ENCODE measurements at regions not wholly inside any gene's neighbourhood (a gene's known extent, or its start where the extent isn't known, plus 50 kb on each side); places are given as distances from the start of the nearest gene placed in this dataset.

GRCh38 chrX:20388594-20388993 lies 121.9 kb upstream of the RPS6KA3 start:
- no peaks in the 10 kb centered on the region for H3K79me2 ChIP-seq (ENCODE audit: insufficient read depth, low read length)
- TF ChIP-seq EZH2phosphoT487 (IDR thresholded peaks at IDR 0.05; ENCODE audit: borderline replicate concordance) (no peak), CTCF (conservative IDR thresholded peaks at IDR 0.05; ENCODE audit: low read length) (no peak)
- no peaks in the 10 kb centered on the region for H3F3A ChIP-seq (ENCODE audit: low read depth)
- no peak overlapping the region for H3K4me2 ChIP-seq (ENCODE audit: low read depth, low read length, poor library complexity, severe bottlenecking)
- no peaks in the 10 kb centered on the region for H3K36me3 ChIP-seq (ENCODE audit: insufficient read depth, low read length)
- H3K27me3 ChIP-seq (ENCODE audit: insufficient read depth, low read length, poor library complexity, severe bottlenecking) = no peaks in the 10 kb centered on the region
- no peak overlapping the region for H3K9ac ChIP-seq (ENCODE audit: low read depth, low read length, poor library complexity, severe bottlenecking)
- no peaks in the 10 kb centered on the region for H4K20me1 ChIP-seq (ENCODE audit: insufficient read depth, low read length, poor library complexity, severe bottlenecking)
- H3K9me2 ChIP-seq (replicated peaks; ENCODE audit: low read depth, low read length) = no peaks in the 10 kb centered on the region
- H2AFZ ChIP-seq (ENCODE audit: low read length) = no peak overlapping the region
- H3K4me3 ChIP-seq (ENCODE audit: low read length, poor library complexity, severe bottlenecking) = no peak overlapping the region
- no peaks in the 10 kb centered on the region for H3K9me3 ChIP-seq (ENCODE audit: insufficient read depth, low read depth, low read length)
- no peaks in the 10 kb centered on the region for H3K4me1 ChIP-seq (ENCODE audit: insufficient read depth, low read length, poor library complexity, severe bottlenecking)

- Histone ChIP-seq H3K4me2 (ENCODE audit: low read depth, low read length, poor library complexity, severe bottlenecking) (no peak overlapping the region), H3K9me2 (replicated peaks; ENCODE audit: low read depth, low read length) (no peaks in the 10 kb centered on the region)
- no peak for TF ChIP-seq EZH2phosphoT487 (IDR thresholded peaks at IDR 0.05; ENCODE audit: borderline replicate concordance)
- no peak for TF ChIP-seq CTCF (conservative IDR thresholded peaks at IDR 0.05; ENCODE audit: low read length)
These were observed 116.8 kb upstream of the RPS6KA3 start for GRCh38 chrX:20383477-20383876.

GRCh38 chrX:20382518-20383297 lies 116.0 kb upstream of the RPS6KA3 start:
- TF ChIP-seq CTCF (conservative IDR thresholded peaks at IDR 0.05; ENCODE audit: low read length) = no peak
- TF ChIP-seq EZH2phosphoT487 (IDR thresholded peaks at IDR 0.05; ENCODE audit: borderline replicate concordance) = no peak
- 0 out of 2 replicates have a peak overlapping the region, but pooled peaks have one; percentile 23 for H2AFZ ChIP-seq (ENCODE audit: low read length)

More at GRCh38 chrX:20383477-20383876, 116.8 kb upstream of the RPS6KA3 start:
- Histone ChIP-seq H3K27me3 (ENCODE audit: insufficient read depth, low read length, poor library complexity, severe bottlenecking) (no peaks in the 10 kb centered on the region), H3K9me3 (ENCODE audit: insufficient read depth, low read depth, low read length) (no peaks in the 10 kb centered on the region), H3K9ac (ENCODE audit: low read depth, low read length, poor library complexity, severe bottlenecking) (no peak overlapping the region), H2AFZ (ENCODE audit: low read length) (0 out of 2 replicates have a peak overlapping the region, but pooled peaks have one; percentile 23), H3K4me3 (ENCODE audit: low read length, poor library complexity, severe bottlenecking) (no peak overlapping the region), H3K4me1 (ENCODE audit: insufficient read depth, low read length, poor library complexity, severe bottlenecking) (no peaks in the 10 kb centered on the region), H3K79me2 (ENCODE audit: insufficient read depth, low read length) (no peaks in the 10 kb centered on the region), H3F3A (ENCODE audit: low read depth) (no peaks in the 10 kb centered on the region), H3K36me3 (ENCODE audit: insufficient read depth, low read length) (no peaks in the 10 kb centered on the region), H4K20me1 (ENCODE audit: insufficient read depth, low read length, poor library complexity, severe bottlenecking) (no peaks in the 10 kb centered on the region)

More at GRCh38 chrX:20382518-20383297, 116.0 kb upstream of the RPS6KA3 start:
- no peak overlapping the region for H3K4me3 ChIP-seq (ENCODE audit: low read length, poor library complexity, severe bottlenecking)
- H3K4me1 ChIP-seq (ENCODE audit: insufficient read depth, low read length, poor library complexity, severe bottlenecking) = no peaks in the 10 kb centered on the region
- no peaks in the 10 kb centered on the region for H3K79me2 ChIP-seq (ENCODE audit: insufficient read depth, low read length)
- H4K20me1 ChIP-seq (ENCODE audit: insufficient read depth, low read length, poor library complexity, severe bottlenecking) = no peaks in the 10 kb centered on the region
- no peaks in the 10 kb centered on the region for H3F3A ChIP-seq (ENCODE audit: low read depth)
- no peaks in the 10 kb centered on the region for H3K27me3 ChIP-seq (ENCODE audit: insufficient read depth, low read length, poor library complexity, severe bottlenecking)
- H3K9me3 ChIP-seq (ENCODE audit: insufficient read depth, low read depth, low read length) = no peaks in the 10 kb centered on the region
- H3K9me2 ChIP-seq (replicated peaks; ENCODE audit: low read depth, low read length) = no peaks in the 10 kb centered on the region
- no peak overlapping the region for H3K9ac ChIP-seq (ENCODE audit: low read depth, low read length, poor library complexity, severe bottlenecking)
- H3K36me3 ChIP-seq (ENCODE audit: insufficient read depth, low read length) = no peaks in the 10 kb centered on the region
- H3K4me2 ChIP-seq (ENCODE audit: low read depth, low read length, poor library complexity, severe bottlenecking) = no peak overlapping the region
